H9 (cell line): ENCODE measurements at regions not wholly inside any gene's neighbourhood (a gene's known extent, or its start where the extent isn't known, plus 50 kb on each side); places are given as distances from the start of the nearest gene placed in this dataset.
A peak's percentile ranks its signal among the peaks of the same experiment; 100 is the strongest.

Experiments used
- DNase-seq: peaks from one replicate; pipeline ENCODE4 v3.0.0-alpha.2; 2017
- H2AFZ ChIP-seq: one replicate; pipeline ENCODE4 v1.6.1; 2013; ENCODE audit warnings: mild to moderate bottlenecking, low read length, control low read depth, moderate library complexity
- H2AK5ac ChIP-seq: 2 replicates; pipeline ENCODE4 v1.6.1; 2013; ENCODE audit warnings: low read length, control low read depth, mixed read lengths; ENCODE audit not compliant: insufficient read length
- H2BK120ac ChIP-seq: one replicate; pipeline ENCODE4 v1.6.1; 2013; ENCODE audit warnings: low read depth, mild to moderate bottlenecking, low read length, control low read depth, inconsistent platforms; ENCODE audit not compliant: poor library complexity, severe bottlenecking
- H2BK12ac ChIP-seq: 2 replicates; pipeline ENCODE4 v1.6.1; 2013; ENCODE audit warnings: low read length, control low read depth, mixed read lengths, low read depth; ENCODE audit not compliant: insufficient read length
- H2BK15ac ChIP-seq: 2 replicates; pipeline ENCODE4 v1.6.1; 2013; ENCODE audit warnings: low read depth, low read length, control low read depth
- H2BK20ac ChIP-seq: one replicate; pipeline ENCODE4 v1.6.1; 2013; ENCODE audit warnings: low read depth, mild to moderate bottlenecking, low read length, control low read depth, inconsistent platforms; ENCODE audit not compliant: poor library complexity, severe bottlenecking
- H2BK5ac ChIP-seq: 2 replicates; pipeline ENCODE4 v1.6.1; 2013; ENCODE audit warnings: low read length, control low read depth, mixed read lengths; ENCODE audit not compliant: insufficient read length
- H3K14ac ChIP-seq: 2 replicates; pipeline ENCODE4 v1.6.1; 2013; ENCODE audit warnings: low read length, control low read depth; ENCODE audit not compliant: insufficient read depth
- H3K18ac ChIP-seq: 2 replicates; pipeline ENCODE4 v1.6.1; 2013; ENCODE audit warnings: low read depth, mild to moderate bottlenecking, mixed read lengths, low read length, control low read depth; ENCODE audit not compliant: insufficient read length
- H3K23ac ChIP-seq: 2 replicates; pipeline ENCODE4 v1.6.1; 2013; ENCODE audit warnings: low read length, control low read depth, mixed read lengths, low read depth; ENCODE audit not compliant: insufficient read length
- H3K23me2 ChIP-seq: 2 replicates; pipeline ENCODE4 v1.6.1; 2013; ENCODE audit warnings: low read depth, mild to moderate bottlenecking, mixed read lengths, low read length, control low read depth; ENCODE audit not compliant: insufficient read length, poor library complexity, severe bottlenecking
- H3K27ac ChIP-seq: 2 replicates; pipeline ENCODE4 v1.5.1; 2013; ENCODE audit warnings: low read length, control low read depth, mixed read lengths, low read depth; ENCODE audit not compliant: insufficient read length
- H3K27me3 ChIP-seq: 2 replicates; pipeline ENCODE4 v1.6.1; 2013; ENCODE audit warnings: low read length, control low read depth, inconsistent platforms; ENCODE audit not compliant: insufficient read depth
- H3K4ac ChIP-seq: 2 replicates; pipeline ENCODE4 v1.6.1; 2013; ENCODE audit warnings: low read depth, mild to moderate bottlenecking, control low read depth, inconsistent platforms, low read length, moderate library complexity
- H3K4me1 ChIP-seq: 2 replicates; pipeline ENCODE4 v1.6.1; 2013; ENCODE audit warnings: low read length, control low read depth, inconsistent platforms; ENCODE audit not compliant: insufficient read depth
- H3K4me2 ChIP-seq: 2 replicates; pipeline ENCODE4 v1.6.1; 2013; ENCODE audit warnings: low read length, control low read depth, mixed read lengths; ENCODE audit not compliant: insufficient read length, insufficient read depth
- H3K56ac ChIP-seq: 2 replicates; pipeline ENCODE4 v1.6.1; 2013; ENCODE audit warnings: low read depth, mild to moderate bottlenecking, mixed read lengths, low read length, control low read depth; ENCODE audit not compliant: insufficient read length
- H3K79me1 ChIP-seq: 2 replicates; pipeline ENCODE4 v1.6.1; 2013; ENCODE audit warnings: low read depth, mild to moderate bottlenecking, moderate library complexity, low read length, control low read depth, inconsistent platforms; ENCODE audit not compliant: insufficient read depth, poor library complexity, severe bottlenecking
- H3K79me2 ChIP-seq: 2 replicates; pipeline ENCODE4 v1.6.1; 2013; ENCODE audit warnings: low read length, control low read depth, inconsistent platforms; ENCODE audit not compliant: insufficient read depth
- H3K9ac ChIP-seq: 2 replicates; pipeline ENCODE4 v1.6.1; 2013; ENCODE audit warnings: low read length, control low read depth, mixed read lengths; ENCODE audit not compliant: insufficient read length; ENCODE audit errors: extremely low read depth
- H3K9me3 ChIP-seq: one replicate; pipeline ENCODE4 v1.6.1; 2013; ENCODE audit warnings: low read depth, low read length, inconsistent platforms; ENCODE audit not compliant: control insufficient read depth
- H3T11ph ChIP-seq: one replicate; pipeline ENCODE4 v1.6.1; 2013; ENCODE audit warnings: mild to moderate bottlenecking, low read length, control low read depth, inconsistent platforms
- H4K20me1 ChIP-seq: one replicate; pipeline ENCODE4 v1.6.1; 2013; ENCODE audit not compliant: control insufficient read depth, insufficient read length, insufficient read depth
- H4K5ac ChIP-seq: 2 replicates; pipeline ENCODE4 v1.6.1; 2013; ENCODE audit warnings: low read depth, mild to moderate bottlenecking, mixed read lengths, low read length, control low read depth; ENCODE audit not compliant: insufficient read length
- H4K8ac ChIP-seq: replicated peaks from 2 replicates; pipeline ENCODE4 v1.6.1; 2013; ENCODE audit warnings: low read length, control low read depth, mixed read lengths, low read depth; ENCODE audit not compliant: insufficient read length
- H4K91ac ChIP-seq: 2 replicates; pipeline ENCODE4 v1.6.1; 2013; ENCODE audit warnings: low read depth, mild to moderate bottlenecking, moderate library complexity, mixed read lengths, low read length, control low read depth; ENCODE audit not compliant: insufficient read length
- H3K27ac Mint-ChIP-seq, 3 experiments: 2 replicates in 2 of 3; 3 replicates in 1 of 3; pipeline ENCODE4 v1.8.0; 2020 to 2021; ENCODE audit warnings: mixed read lengths in 3 of 3, mild to moderate bottlenecking in 1 of 3, moderate library complexity in 1 of 3
- H3K27me3 Mint-ChIP-seq: 2 replicates; pipeline ENCODE4 v1.8.0; 2021; ENCODE audit warnings: low read depth, mild to moderate bottlenecking, moderate library complexity, mixed read lengths
- H3K36me3 Mint-ChIP-seq, 3 experiments: 2 replicates in 2 of 3; 3 replicates in 1 of 3; pipeline ENCODE4 v1.8.0; 2020 to 2021; ENCODE audit warnings: low read depth in 3 of 3, mixed read lengths in 3 of 3; ENCODE audit not compliant: insufficient read depth in 1 of 3
- H3K4me1 Mint-ChIP-seq, 2 experiments: 2 replicates each; pipeline ENCODE4 v1.8.0; 2020; ENCODE audit warnings: mixed read lengths in 2 of 2
- H3K4me3 Mint-ChIP-seq, 2 experiments: 2 replicates in 1 of 2; 3 replicates in 1 of 2; pipeline ENCODE4 v1.8.0; 2020 to 2021; ENCODE audit warnings: mild to moderate bottlenecking in 2 of 2, mixed read lengths in 2 of 2, moderate library complexity in 1 of 2
- H3K9me3 Mint-ChIP-seq, 2 experiments: 2 replicates in 1 of 2; 3 replicates in 1 of 2; pipeline ENCODE4 v1.8.0; 2020; ENCODE audit warnings: mild to moderate bottlenecking in 2 of 2, mixed read lengths in 2 of 2, moderate library complexity in 1 of 2
- WGBS: extraction: QIAGEN DNeasy Blood & Tissue Kit; methylation state at CpG from one replicate; pipeline ENCODE4 v1.1.7; 2013; ENCODE audit warnings: missing lambda C conversion rate, low lambda C conversion rate, mixed read lengths; ENCODE audit not compliant: insufficient read length; ENCODE audit errors: extremely low coverage; 5-methylcytosine and 5-hydroxymethylcytosine counted together
- TF ChIP-seq, protein P1 (sequence below): fragments of 200-600 bp; sonication (generic); conservative IDR thresholded peaks from 3 replicates; pipeline ENCODE4 v1.8.0; 2021; ENCODE audit warnings: antibody characterized with exemption, mild to moderate bottlenecking

DNA sequence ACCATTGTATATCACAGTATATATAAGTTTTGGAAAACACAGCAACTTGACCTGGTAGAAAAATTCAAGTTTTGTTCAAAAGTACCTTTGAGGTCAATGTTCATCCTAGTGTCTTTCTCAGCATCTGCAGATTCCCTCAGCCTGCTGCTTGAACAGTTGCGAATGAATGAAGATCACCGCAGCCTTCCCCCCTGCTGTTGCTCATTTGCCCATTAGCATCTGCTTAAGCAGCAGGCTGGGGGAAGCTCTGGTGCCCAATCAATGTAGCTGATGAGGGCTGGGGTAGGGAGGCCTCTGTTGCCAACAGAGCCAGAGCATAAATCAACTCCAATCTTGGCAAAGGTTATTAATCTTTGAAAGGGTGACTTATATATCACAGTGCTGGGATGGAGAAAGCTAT lies 586.5 kb upstream of the PTPRD start:
- H3K79me1 ChIP-seq = no peaks in the 10 kb centered on the region
- H4K5ac ChIP-seq = no peak overlapping the region
- H3T11ph ChIP-seq = no peak overlapping the region
- no peaks in the 10 kb centered on the region for H4K20me1 ChIP-seq
- peaks cover 2 to 3% of the 10 kb centered on the region in 2 experiments; a peak in 4 of 5 replicates for H3K9me3 Mint-ChIP-seq
- no peaks in the 10 kb centered on the region for H3K79me2 ChIP-seq
- H3K4me2 ChIP-seq = no peak overlapping the region
- no peak overlapping the region for H3K27ac ChIP-seq
- WGBS = no CpG with 5 or more reads among the region's 2 CpGs
- H3K27me3 ChIP-seq = no peaks in the 10 kb centered on the region
- DNase-seq = peak; percentile 48
- H3K9ac ChIP-seq = no peak overlapping the region
- H3K23ac ChIP-seq = no peak overlapping the region
- H3K56ac ChIP-seq = no peak overlapping the region
- H3K36me3 Mint-ChIP-seq = peaks cover 0 to 5% (median 0%) of the 10 kb centered on the region in 3 experiments; a peak in 1 of 7 replicates
- no peak overlapping the region for H2AFZ ChIP-seq
- no peak overlapping the region for H2BK20ac ChIP-seq
- H3K23me2 ChIP-seq = no peaks in the 10 kb centered on the region
- H4K91ac ChIP-seq = no peak overlapping the region
- H3K4ac ChIP-seq = no peak overlapping the region
- H3K4me3 Mint-ChIP-seq = no peak overlapping the region
- H3K27ac Mint-ChIP-seq = no peak overlapping the region; a peak in 1 of 7 replicates
- H4K8ac ChIP-seq = no peak overlapping the region
- no peak overlapping the region for H3K18ac ChIP-seq
- H2BK12ac ChIP-seq = no peak overlapping the region
- H2AK5ac ChIP-seq = no peak overlapping the region
- H3K27me3 Mint-ChIP-seq = no peaks in the 10 kb centered on the region
- H3K9me3 ChIP-seq = no peaks in the 10 kb centered on the region
- H2BK120ac ChIP-seq = no peak overlapping the region
- no peaks in the 10 kb centered on the region for H3K4me1 ChIP-seq
- H3K4me1 Mint-ChIP-seq = peaks cover 8% of the 10 kb centered on the region in 2 experiments
- no peak overlapping the region for H2BK5ac ChIP-seq
- no peak overlapping the region for H3K14ac ChIP-seq
- TF ChIP-seq, protein P1, sequence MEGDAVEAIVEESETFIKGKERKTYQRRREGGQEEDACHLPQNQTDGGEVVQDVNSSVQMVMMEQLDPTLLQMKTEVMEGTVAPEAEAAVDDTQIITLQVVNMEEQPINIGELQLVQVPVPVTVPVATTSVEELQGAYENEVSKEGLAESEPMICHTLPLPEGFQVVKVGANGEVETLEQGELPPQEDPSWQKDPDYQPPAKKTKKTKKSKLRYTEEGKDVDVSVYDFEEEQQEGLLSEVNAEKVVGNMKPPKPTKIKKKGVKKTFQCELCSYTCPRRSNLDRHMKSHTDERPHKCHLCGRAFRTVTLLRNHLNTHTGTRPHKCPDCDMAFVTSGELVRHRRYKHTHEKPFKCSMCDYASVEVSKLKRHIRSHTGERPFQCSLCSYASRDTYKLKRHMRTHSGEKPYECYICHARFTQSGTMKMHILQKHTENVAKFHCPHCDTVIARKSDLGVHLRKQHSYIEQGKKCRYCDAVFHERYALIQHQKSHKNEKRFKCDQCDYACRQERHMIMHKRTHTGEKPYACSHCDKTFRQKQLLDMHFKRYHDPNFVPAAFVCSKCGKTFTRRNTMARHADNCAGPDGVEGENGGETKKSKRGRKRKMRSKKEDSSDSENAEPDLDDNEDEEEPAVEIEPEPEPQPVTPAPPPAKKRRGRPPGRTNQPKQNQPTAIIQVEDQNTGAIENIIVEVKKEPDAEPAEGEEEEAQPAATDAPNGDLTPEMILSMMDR = no peak
- H2BK15ac ChIP-seq = no peak overlapping the region
